G401.6 (cell line): ENCODE measurements at regions not wholly inside any gene's neighbourhood (a gene's known extent, or its start where the extent isn't known, plus 50 kb on each side); places are given as distances from the start of the nearest gene placed in this dataset.
"Not testable (repeated sequence)": the region's sequence is repeated elsewhere in the genome, so short reads cannot be mapped to it uniquely, and the experiment has no call there.

Source experiments
- FAIRE-seq: peaks from 2 replicates; lab custom pipeline; 2012; peaks lifted over from hg19 to GRCh38; lab: Jason Lieb, UNC

GRCh38 chr12:127107744-127108143 lies 1159.2 kb upstream of the TMEM132C start:
- no peak for FAIRE-seq

GRCh38 chr12:127108360-127109215 lies 1158.4 kb upstream of the TMEM132C start:
- FAIRE-seq: no peak

GRCh38 chr12:127113945-127114344 lies 1153.0 kb upstream of the TMEM132C start:
- FAIRE-seq: no peak

- no peak for FAIRE-seq
These were observed 1151.4 kb upstream of the TMEM132C start for GRCh38 chr12:127115468-127116035.

- FAIRE-seq: no peak
These were observed 1148.7 kb upstream of the TMEM132C start for GRCh38 chr12:127118251-127118650.

DNA sequence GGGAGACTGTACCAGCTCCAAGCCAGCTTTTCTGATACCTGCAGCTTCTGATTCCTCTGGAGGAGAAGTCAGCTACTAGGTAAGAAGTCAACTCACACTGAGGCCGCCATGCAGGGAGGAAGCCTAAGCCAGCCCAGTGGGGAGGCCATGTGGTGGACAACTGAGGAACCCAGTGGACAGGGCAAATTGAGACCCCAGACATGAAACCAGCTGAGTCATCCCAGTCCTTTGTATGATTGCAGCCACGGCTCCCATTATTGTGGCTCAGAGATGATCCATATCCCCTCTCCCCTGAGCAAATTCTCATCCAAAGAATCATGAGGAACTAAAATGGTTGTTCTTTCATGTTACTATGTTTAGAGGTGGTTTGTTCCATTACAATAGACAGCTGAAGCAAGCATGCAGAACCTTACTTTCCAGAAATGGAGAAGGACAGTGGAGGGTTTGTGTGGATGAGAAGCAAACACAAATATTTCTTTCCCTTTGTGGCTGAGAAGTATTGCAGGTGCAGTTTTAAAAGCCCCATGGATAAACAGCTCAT lies 1147.3 kb upstream of the TMEM132C start:
- no peak for FAIRE-seq

DNA sequence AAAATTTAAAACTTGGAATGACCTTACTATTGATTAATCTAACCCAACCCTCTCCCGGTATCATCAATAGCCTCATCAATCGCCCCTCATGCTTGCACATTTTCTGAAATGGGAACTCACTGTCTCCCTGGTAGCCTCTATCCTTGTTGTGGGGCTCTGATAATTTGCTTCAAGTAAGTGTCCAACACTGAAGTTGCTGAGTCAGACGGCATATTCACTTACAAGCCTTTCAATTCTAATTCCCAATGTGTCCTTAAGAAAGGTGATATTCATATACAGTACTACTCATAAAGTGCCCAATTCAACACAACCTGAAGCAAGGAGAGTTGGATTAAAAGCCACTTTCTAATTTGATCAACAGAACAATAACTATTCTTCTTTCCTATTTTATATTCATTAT lies 1146.1 kb upstream of the TMEM132C start:
- FAIRE-seq: no peak

- FAIRE-seq: no peak
These were observed 1145.4 kb upstream of the TMEM132C start for GRCh38 chr12:127121494-127122084.

DNA sequence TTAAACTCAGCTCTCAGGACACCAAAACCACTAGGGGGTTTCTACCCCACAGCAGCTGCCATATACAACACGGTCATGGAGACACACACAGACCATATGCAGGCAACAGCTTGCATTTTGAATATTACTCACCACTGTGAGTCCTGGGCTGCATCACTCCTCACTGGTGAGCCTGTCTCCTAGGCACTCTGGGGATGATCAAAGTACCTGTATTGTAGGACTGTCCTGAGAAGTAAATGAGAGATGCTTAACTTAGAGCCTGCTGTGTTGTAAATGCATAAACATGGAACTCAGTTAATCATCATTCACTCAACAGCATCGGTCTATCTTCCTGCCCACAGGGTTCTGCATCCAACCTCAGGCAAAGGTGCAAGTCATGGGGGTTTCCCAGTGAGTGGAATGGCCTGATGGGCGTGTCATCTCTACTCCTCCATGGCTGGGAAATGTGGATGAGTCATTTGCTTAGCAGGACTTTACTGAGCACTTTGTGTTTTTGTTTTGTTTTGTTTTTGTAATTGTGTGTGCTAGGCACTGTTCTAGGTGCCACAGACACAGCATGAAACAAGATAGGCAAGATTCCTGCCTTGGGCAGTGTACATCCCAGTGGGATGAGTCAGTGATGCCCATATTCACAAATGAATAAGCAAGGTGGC lies 1141.2 kb upstream of the TMEM132C start:
- FAIRE-seq: no peak

- FAIRE-seq: no peak
These were observed 1140.7 kb upstream of the TMEM132C start for GRCh38 chr12:127126260-127126628.

DNA sequence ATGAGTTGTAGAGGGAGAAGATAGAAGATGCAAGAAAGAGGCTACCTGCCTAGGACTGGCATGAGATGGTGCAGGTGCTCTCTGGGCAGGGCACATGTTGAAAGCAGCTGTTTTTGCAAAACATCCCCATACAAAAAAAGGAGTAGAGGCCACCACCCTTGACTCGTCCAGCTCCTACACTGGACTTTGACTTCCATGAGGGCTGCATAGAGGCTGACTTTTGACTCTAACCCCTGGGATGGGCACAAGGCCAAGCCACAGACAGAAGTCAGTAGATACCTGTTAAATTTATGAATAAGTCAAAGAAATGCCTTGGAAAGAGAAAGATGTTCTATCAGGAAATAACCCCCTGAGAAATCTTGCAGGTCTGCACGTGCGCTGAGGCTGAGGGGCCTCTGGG lies 1139.1 kb upstream of the TMEM132C start:
- no peak for FAIRE-seq

- no peak for FAIRE-seq
These were observed 1136.4 kb upstream of the TMEM132C start for GRCh38 chr12:127130506-127131124.

GRCh38 chr12:127133675-127134335 lies 1133.2 kb upstream of the TMEM132C start:
- no peak for FAIRE-seq

DNA sequence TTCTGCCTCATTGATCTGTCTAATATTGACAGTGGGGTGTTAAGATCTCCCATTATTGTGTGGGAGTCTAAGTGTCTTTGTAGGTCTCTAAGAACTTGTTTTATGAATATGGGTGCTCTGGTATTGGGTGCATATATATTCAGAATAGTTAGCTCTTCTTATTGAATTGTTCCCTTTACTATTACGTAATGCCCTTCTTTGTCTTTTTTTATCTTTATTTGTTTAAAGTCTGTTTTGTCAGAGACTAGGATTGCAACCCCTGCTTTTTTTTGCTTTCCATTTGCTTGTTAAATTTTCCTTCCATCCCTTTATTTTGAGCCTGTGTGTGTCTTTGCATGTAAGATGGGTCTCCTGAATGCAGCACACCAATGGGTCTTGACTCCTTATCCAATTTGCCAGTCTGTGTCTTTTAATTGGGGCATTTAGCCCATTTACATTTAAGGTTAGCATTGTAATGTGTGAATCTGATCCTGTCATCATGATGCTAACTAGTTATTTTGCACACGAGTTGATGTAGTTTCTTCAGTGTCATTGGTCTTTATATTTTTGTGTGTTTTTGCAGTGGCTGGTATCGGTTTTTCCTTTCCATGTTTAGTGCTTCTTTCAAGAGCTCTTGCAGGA lies 1126.0 kb upstream of the TMEM132C start:
- FAIRE-seq: not testable (repeated sequence)

GRCh38 chr12:127143020-127143419 lies 1124.0 kb upstream of the TMEM132C start:
- FAIRE-seq: no peak

DNA sequence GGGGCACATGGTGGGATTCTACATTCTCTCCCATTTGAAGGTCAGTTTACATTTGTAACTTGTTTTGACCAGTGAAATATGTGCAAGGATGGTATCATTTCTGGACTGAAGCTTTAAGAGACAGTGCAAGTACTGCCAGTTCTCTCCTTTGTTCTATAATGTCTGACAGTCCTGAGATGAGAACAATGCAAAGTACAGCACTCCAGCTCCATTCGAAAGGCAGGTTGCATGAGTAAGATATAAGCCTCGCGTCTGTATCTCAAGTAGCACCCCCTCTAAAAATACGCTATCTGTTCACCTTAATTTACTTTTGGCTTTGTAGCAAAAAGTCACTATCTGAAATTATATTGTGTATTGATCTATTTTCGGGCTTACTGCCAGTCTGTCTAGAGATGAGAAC lies 1122.2 kb upstream of the TMEM132C start:
- no peak for FAIRE-seq

DNA sequence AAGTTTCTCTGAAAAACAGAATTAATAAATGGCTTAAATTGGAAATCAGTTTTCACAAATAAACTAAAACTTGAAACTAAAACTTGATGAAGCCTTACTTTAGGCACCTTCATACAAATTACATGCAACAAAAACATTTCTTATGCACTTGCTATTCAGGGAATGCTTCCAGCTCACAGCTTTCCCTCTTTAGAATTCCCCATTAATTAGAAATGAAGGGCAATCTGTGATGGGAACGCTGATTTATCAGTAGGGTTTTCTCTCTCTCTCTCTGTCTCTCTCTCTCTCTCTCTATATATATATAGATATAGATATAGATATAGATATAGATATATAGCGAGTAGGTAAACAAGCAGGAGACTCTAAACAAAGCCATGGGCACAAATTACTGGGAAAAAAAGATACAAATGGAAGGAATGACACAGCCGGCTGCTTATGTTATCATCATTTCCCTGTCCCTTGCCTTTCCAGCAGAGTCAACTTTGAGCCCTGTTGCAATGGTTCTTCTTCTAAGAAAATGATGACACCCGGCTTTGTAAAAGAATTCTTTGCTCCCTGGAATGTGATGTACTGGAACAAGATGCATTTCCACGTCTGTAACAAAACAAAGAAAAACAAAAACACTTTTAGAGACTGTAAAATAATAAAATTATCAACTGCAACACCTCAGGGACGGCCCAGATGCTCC lies 1121.6 kb upstream of the TMEM132C start:
- no peak for FAIRE-seq

DNA sequence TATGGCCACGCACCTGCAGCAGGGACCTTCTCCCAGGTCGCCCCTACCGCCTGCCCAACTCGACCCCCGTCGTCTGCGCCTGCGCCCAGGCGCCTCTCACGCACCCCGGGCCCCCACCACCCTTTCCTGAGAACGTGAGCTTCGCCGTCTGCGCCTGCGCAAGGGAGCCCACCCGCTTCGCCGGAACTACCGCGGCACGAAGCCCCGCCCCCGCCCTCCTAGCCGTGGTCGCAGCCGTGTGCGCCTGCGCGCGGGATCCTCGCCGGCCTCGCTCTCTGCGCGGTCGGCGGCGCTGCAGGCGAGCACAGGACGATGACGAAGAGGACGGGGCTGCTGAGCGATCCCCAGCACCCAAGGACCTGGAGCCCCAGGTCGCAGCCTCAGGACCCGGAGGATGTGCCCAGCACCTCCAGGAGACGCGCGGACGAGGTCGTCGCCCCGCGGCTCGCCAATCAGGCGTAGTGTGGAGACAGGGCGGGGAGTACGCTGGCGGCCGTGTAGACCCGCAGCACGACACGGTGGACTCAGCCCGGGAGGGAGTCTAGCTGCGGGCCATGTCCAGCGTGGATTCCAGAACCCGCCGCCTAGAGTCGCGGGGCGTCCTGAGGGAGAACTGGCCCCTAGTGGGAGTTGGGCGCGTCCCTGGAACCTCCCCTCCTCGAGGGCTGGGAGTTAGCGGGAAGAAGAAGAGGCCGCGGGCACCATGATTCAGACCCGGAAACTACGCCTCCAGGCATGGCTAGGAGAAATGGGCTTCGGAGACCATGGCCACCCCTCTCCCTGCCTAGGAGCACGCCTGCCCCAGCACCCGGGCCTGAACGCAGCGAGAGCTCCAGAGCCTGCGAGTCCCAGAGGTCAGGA lies 1120.8 kb upstream of the TMEM132C start:
- no peak for FAIRE-seq

- no peak for FAIRE-seq
These were observed 1119.8 kb upstream of the TMEM132C start for GRCh38 chr12:127146991-127147718.
